PC-9 (cell line): ENCODE measurements at regions not wholly inside any gene's neighbourhood (a gene's known extent, or its start where the extent isn't known, plus 50 kb on each side); places are given as distances from the start of the nearest gene placed in this dataset.

Experiments
- BruUV-seq: library from RNA; stranded (reverse); fragments of 400-500 nt; replicated peaks from 2 replicates; lab custom pipeline; 2021; lab: Mats Ljungman, UMichigan
- CTCF ChIA-PET: fragments of 300-600 bp; sonication (Branson Sonifier 250); formaldehyde crosslinking; loops from one replicate; lab custom pipeline; 2022; ENCODE audit warnings: antibody characterized with exemption; lab: Charles Lee
- POLR2A ChIA-PET: fragments of 300-600 bp; sonication (Branson Sonifier 250); formaldehyde crosslinking; loops from one replicate; lab custom pipeline; 2022; ENCODE audit warnings: antibody characterized with exemption; ENCODE audit not compliant: unreplicated experiment; lab: Charles Lee
- DNase-seq, 2 experiments: peaks; one replicate each; pipeline versions ENCODE4 v3.0.0 to v3.0.0-alpha.2; 2015 to 2022; ENCODE audit warnings: mixed read lengths in 1 of 2
- H2AFZ ChIP-seq: fragments of 200-600 bp; sonication (generic); 2 replicates; pipeline ENCODE4 v1.8.1; 2017; ENCODE audit warnings: antibody characterized with exemption
- H3F3A ChIP-seq: fragments of 200-600 bp; sonication (generic); 2 replicates; pipeline ENCODE4 v1.8.1; 2017; ENCODE audit warnings: antibody characterized with exemption, mild to moderate bottlenecking, low read depth; ENCODE audit not compliant: insufficient read depth
- H3K27ac ChIP-seq: fragments of 200-600 bp; sonication (generic); 2 replicates; pipeline ENCODE4 v1.6.1; 2016; ENCODE audit warnings: mixed run types
- H3K27me3 ChIP-seq: fragments of 200-600 bp; sonication (generic); 2 replicates; pipeline ENCODE4 v1.6.1; 2016; ENCODE audit warnings: low read depth, mixed run types; ENCODE audit not compliant: insufficient read depth
- H3K36me3 ChIP-seq: fragments of 200-600 bp; sonication (generic); 2 replicates; pipeline ENCODE4 v1.6.1; 2016; ENCODE audit warnings: low read depth, mixed run types
- H3K4me1 ChIP-seq: fragments of 200-600 bp; sonication (generic); replicated peaks from 2 replicates; pipeline ENCODE4 v1.6.1; 2016; ENCODE audit warnings: mixed run types; ENCODE audit not compliant: insufficient read depth
- H3K4me2 ChIP-seq: fragments of 200-600 bp; sonication (generic); 2 replicates; pipeline ENCODE4 v1.6.1; 2017; ENCODE audit warnings: mixed run types
- H3K4me3 ChIP-seq: fragments of 200-600 bp; sonication (generic); 2 replicates; pipeline ENCODE4 v1.6.1; 2016; ENCODE audit warnings: mixed run types
- H3K79me2 ChIP-seq: fragments of 200-600 bp; sonication (generic); 2 replicates; pipeline ENCODE4 v1.6.1; 2017; ENCODE audit warnings: low read depth, mixed run types
- H3K9me2 ChIP-seq: fragments of 200-600 bp; sonication (generic); 2 replicates; pipeline ENCODE4 v1.8.1; 2017; ENCODE audit warnings: mild to moderate bottlenecking; ENCODE audit not compliant: insufficient read depth
- H3K9me3 ChIP-seq: fragments of 200-600 bp; sonication (generic); 2 replicates; pipeline ENCODE4 v1.8.1; 2016; ENCODE audit warnings: low read depth; ENCODE audit not compliant: insufficient read depth
- H4K20me1 ChIP-seq: fragments of 200-600 bp; sonication (generic); 2 replicates; pipeline ENCODE4 v1.8.1; 2017; ENCODE audit not compliant: insufficient read depth
- EZH2 ChIP-seq: fragments of 200-600 bp; sonication (generic); IDR thresholded peaks from 2 replicates; pipeline ENCODE4 v1.8.0; 2017; ENCODE audit warnings: antibody characterized with exemption, low read depth
- intact Hi-C: fragments of 100-400 bp; cut with micrococcal nuclease; formaldehyde crosslinking; loops from one replicate; pipeline ENCODE4 v1.10.0; 2022; ENCODE audit not compliant: unreplicated experiment
- TF ChIP-seq, protein P1 (sequence below): fragments of 200-600 bp; sonication (generic); conservative IDR thresholded peaks from 2 replicates; pipeline ENCODE4 v1.6.1; 2017; ENCODE audit warnings: mixed run types, antibody characterized with exemption, mild to moderate bottlenecking, moderate library complexity

DNA sequence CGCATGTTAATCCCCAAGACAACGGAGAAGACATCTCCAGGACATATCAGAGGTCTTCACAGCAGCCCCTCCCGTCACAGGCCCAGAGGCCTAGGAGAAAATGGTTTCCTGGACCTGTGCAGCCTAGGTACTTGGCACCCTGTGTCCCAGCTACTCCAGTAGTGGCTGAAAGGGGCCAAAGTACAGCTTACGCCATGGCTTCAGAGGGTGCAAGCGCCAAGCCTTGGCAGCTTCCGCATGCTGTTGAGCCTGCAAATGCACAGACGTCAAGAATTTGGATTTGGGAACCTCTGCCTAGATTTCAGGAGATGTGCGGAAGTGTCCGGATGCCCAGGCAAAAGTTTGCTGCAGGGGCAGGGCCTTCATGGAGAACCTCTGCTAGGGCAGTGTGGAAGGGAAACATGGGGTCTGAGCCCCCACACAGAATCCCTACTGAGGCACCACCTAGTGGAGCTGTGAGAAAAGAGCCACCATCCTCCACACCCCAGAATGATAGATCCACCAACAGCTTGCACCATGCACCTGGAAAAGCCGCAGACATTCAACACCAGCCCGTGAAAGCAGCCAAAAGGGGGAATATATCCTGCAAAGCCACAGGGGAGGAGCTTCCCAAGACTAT, 159.3 kb upstream of the COX10 start:
- H3K27me3 ChIP-seq = peaks cover 5% of the 10 kb centered on the region; the same call in 1 of the 2 replicates
- no peak overlapping the region for H3K4me2 ChIP-seq
- TF ChIP-seq EZH2 = no peak
- TF ChIP-seq, protein P1, sequence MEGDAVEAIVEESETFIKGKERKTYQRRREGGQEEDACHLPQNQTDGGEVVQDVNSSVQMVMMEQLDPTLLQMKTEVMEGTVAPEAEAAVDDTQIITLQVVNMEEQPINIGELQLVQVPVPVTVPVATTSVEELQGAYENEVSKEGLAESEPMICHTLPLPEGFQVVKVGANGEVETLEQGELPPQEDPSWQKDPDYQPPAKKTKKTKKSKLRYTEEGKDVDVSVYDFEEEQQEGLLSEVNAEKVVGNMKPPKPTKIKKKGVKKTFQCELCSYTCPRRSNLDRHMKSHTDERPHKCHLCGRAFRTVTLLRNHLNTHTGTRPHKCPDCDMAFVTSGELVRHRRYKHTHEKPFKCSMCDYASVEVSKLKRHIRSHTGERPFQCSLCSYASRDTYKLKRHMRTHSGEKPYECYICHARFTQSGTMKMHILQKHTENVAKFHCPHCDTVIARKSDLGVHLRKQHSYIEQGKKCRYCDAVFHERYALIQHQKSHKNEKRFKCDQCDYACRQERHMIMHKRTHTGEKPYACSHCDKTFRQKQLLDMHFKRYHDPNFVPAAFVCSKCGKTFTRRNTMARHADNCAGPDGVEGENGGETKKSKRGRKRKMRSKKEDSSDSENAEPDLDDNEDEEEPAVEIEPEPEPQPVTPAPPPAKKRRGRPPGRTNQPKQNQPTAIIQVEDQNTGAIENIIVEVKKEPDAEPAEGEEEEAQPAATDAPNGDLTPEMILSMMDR = no peak
- no peaks in the 10 kb centered on the region for H3F3A ChIP-seq
- intact Hi-C loops = no loop called here
- BruUV-seq = no TSS peak
- no peaks in the 10 kb centered on the region for H3K4me1 ChIP-seq
- ChIA-PET CTCF (no interaction called here), POLR2A (no interaction called here)
- DNase-seq = no peak
- H3K27ac ChIP-seq = no peak overlapping the region
- no peaks in the 10 kb centered on the region for H3K9me3 ChIP-seq
- no peak overlapping the region for H3K4me3 ChIP-seq
- no peaks in the 10 kb centered on the region for H3K36me3 ChIP-seq
- H2AFZ ChIP-seq = no peak overlapping the region
- no peaks in the 10 kb centered on the region for H3K79me2 ChIP-seq
- H3K9me2 ChIP-seq = no peaks in the 10 kb centered on the region
- H4K20me1 ChIP-seq = no peaks in the 10 kb centered on the region

DNA sequence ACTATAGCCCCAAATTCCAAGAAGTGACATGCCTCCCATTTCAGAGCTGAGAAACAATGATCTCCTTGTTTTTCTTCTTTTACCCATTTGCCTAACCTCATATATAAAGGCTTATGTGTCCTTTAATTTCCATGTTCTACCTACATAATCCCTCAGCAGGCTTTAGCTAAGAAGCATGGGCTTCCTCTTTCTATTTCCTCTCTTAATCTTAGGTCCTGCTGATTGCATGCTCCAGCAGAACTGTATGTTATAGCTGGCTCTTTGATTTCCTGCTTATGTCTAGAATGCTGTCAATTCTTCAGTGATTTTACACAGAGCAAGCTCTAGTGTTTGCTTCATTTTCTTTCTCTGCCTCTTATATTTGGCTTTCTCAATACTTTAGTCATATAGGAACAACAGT, 151.7 kb upstream of the COX10 start:
- Histone ChIP-seq H3K4me3 (no peak overlapping the region), H4K20me1 (no peaks in the 10 kb centered on the region), H3K4me2 (no peak overlapping the region), H3K27me3 (peaks cover 27% of the 10 kb centered on the region), H3K9me2 (no peaks in the 10 kb centered on the region), H3K36me3 (no peaks in the 10 kb centered on the region), H3K9me3 (no peaks in the 10 kb centered on the region), H3K79me2 (no peaks in the 10 kb centered on the region), H3F3A (no peaks in the 10 kb centered on the region), H2AFZ (no peak overlapping the region), H3K4me1 (no peaks in the 10 kb centered on the region), H3K27ac (no peak overlapping the region)
- no TSS peak for BruUV-seq
- intact Hi-C loops = no loop called here
- ChIA-PET CTCF (no interaction called here), POLR2A (no interaction called here)
- DNase-seq = no peak
- TF ChIP-seq, protein P1 = no peak
- TF ChIP-seq EZH2 = no peak

DNA sequence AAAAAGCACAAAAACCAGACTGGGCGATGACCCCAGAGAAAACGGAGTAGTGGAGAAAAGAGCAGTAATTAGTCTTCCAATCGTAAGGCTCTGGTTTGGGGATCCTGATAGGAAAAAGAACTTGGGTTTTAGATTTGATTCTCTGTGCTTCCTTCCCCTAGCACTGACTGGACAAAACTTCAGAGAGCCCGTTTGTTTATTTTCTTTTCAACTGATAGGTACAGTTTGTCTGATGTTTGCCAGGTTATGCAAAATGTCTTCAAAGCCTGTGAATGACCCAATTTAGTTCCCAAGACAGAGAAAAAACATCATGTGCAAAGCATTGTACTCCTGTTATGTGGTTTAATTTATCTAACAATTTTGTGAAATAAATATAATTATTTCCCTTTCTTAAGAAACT, 151.1 kb upstream of the COX10 start:
- Histone ChIP-seq H3K36me3 (no peaks in the 10 kb centered on the region), H3K9me3 (no peaks in the 10 kb centered on the region), H3K9me2 (no peaks in the 10 kb centered on the region), H3F3A (no peaks in the 10 kb centered on the region), H3K79me2 (no peaks in the 10 kb centered on the region), H3K4me3 (no peak overlapping the region), H3K4me1 (no peaks in the 10 kb centered on the region), H3K4me2 (no peak overlapping the region), H4K20me1 (no peaks in the 10 kb centered on the region), H3K27me3 (peaks cover 33% of the 10 kb centered on the region), H2AFZ (no peak overlapping the region), H3K27ac (no peak overlapping the region)
- no peak for TF ChIP-seq EZH2
- TF ChIP-seq, protein P1 = no peak
- DNase-seq = no peak
- ChIA-PET POLR2A (no interaction called here), CTCF (no interaction called here)
- intact Hi-C loops = no loop called here
- BruUV-seq = no TSS peak
